HG03196 (cell line): ENCODE measurements at regions not wholly inside any gene's neighbourhood (a gene's known extent, or its start where the extent isn't known, plus 50 kb on each side); places are given as distances from the start of the nearest gene placed in this dataset.
"Not testable (repeated sequence)": the region's sequence is repeated elsewhere in the genome, so short reads cannot be mapped to it uniquely, and the experiment has no call there.

Experiments used
- ATAC-seq: cut with Tn5 transposase; IDR thresholded peaks from one replicate; pipeline ENCODE4 v1.9.1; 2021; ENCODE audit not compliant: unreplicated experiment

GRCh38 chr13:48806522-48806921 lies 152.8 kb downstream of the CYSLTR2 start:
- no peak for ATAC-seq

GRCh38 chr13:48808683-48809082 lies 155.0 kb downstream of the CYSLTR2 start:
- ATAC-seq, result no peak

- ATAC-seq, result no peak
These were observed 156.3 kb downstream of the CYSLTR2 start for GRCh38 chr13:48810013-48810412.

GRCh38 chr13:48813518-48813917 lies 159.8 kb downstream of the CYSLTR2 start:
- no peak for ATAC-seq

GRCh38 chr13:48816700-48817099 lies 159.0 kb upstream of the FNDC3A start:
- ATAC-seq, result no peak

- no peak for ATAC-seq
These were observed 158.4 kb upstream of the FNDC3A start for GRCh38 chr13:48817166-48817802.

GRCh38 chr13:48818495-48819356 lies 157.0 kb upstream of the FNDC3A start:
- no peak for ATAC-seq

GRCh38 chr13:48819376-48819775 lies 156.3 kb upstream of the FNDC3A start:
- no peak for ATAC-seq

GRCh38 chr13:48819899-48820298 lies 155.8 kb upstream of the FNDC3A start:
- no peak for ATAC-seq

GRCh38 chr13:48823526-48823925 lies 152.2 kb upstream of the FNDC3A start:
- not testable (repeated sequence) for ATAC-seq

GRCh38 chr13:48826039-48826438 lies 149.7 kb upstream of the FNDC3A start:
- no peak for ATAC-seq

GRCh38 chr13:48826922-48827454 lies 148.7 kb upstream of the FNDC3A start:
- not testable (repeated sequence) for ATAC-seq

- no peak for ATAC-seq
These were observed 148.0 kb upstream of the FNDC3A start for GRCh38 chr13:48827709-48828108.

- ATAC-seq, result no peak
These were observed 146.7 kb upstream of the FNDC3A start for GRCh38 chr13:48828962-48829411.

GRCh38 chr13:48829536-48829935 lies 146.2 kb upstream of the FNDC3A start:
- no peak for ATAC-seq

GRCh38 chr13:48831248-48831647 lies 144.5 kb upstream of the FNDC3A start:
- ATAC-seq, result no peak

GRCh38 chr13:48833412-48833811 lies 142.3 kb upstream of the FNDC3A start:
- ATAC-seq, result no peak

GRCh38 chr13:48835326-48835725 lies 140.4 kb upstream of the FNDC3A start:
- not testable (repeated sequence) for ATAC-seq

GRCh38 chr13:48838193-48838973 lies 137.3 kb upstream of the FNDC3A start:
- ATAC-seq, result no peak

- ATAC-seq, result no peak
These were observed 136.5 kb upstream of the FNDC3A start for GRCh38 chr13:48839171-48839570.

- ATAC-seq, result no peak
These were observed 135.3 kb upstream of the FNDC3A start for GRCh38 chr13:48840366-48840765.
